ENCODE measurements at regions not wholly inside any gene's neighbourhood (a gene's known extent, or its start where the extent isn't known, plus 50 kb on each side); places are given as distances from the start of the nearest gene placed in this dataset.

- no peak overlapping the region for H3K4me2 ChIP-seq (ENCODE audit: low read depth, low read length)
- TF ChIP-seq CTCF (IDR thresholded peaks at IDR 0.05; ENCODE audit: low read length) (no peak), EZH2phosphoT487 (IDR thresholded peaks at IDR 0.05; ENCODE audit: low read length) (no peak), EZH2 (optimal IDR thresholded peaks at IDR 0.05; ENCODE audit: low read depth, low read length) (no peak)
- no peaks in the 10 kb centered on the region for H3F3A ChIP-seq (ENCODE audit: insufficient read depth, low read length)
- H2AFZ ChIP-seq (ENCODE audit: low read length), result no peak overlapping the region
- H3K9ac ChIP-seq (ENCODE audit: low read length), result no peak overlapping the region
- no peaks in the 10 kb centered on the region for H3K79me2 ChIP-seq (ENCODE audit: low read length)
- no peak overlapping the region for H3K4me3 ChIP-seq (ENCODE audit: low read length)
- no peaks in the 10 kb centered on the region for H3K27me3 ChIP-seq (replicated peaks; ENCODE audit: insufficient read depth, low read length)
- H3K9me2 ChIP-seq (replicated peaks; ENCODE audit: insufficient read depth, low read length), result no peaks in the 10 kb centered on the region
- H3K4me1 ChIP-seq (ENCODE audit: low read length), result no peaks in the 10 kb centered on the region
- H3K9me3 ChIP-seq (replicated peaks; ENCODE audit: insufficient read depth, low read length), result no peaks in the 10 kb centered on the region
- no peak for DNase-seq
- H4K20me1 ChIP-seq (ENCODE audit: insufficient read depth, low read length), result no peaks in the 10 kb centered on the region
- H3K27ac ChIP-seq (ENCODE audit: low read length), result no peak overlapping the region
- H3K36me3 ChIP-seq (replicated peaks; ENCODE audit: insufficient read depth, low read length), result no peaks in the 10 kb centered on the region
These were observed 801.5 kb upstream of the GBE1 start for GRCh38 chr3:82562896-82563295.

GRCh38 chr3:82561784-82562183 is 800.3 kb upstream of the GBE1 start:
- Histone ChIP-seq H3F3A (ENCODE audit: insufficient read depth, low read length) (no peaks in the 10 kb centered on the region), H3K9me3 (replicated peaks; ENCODE audit: insufficient read depth, low read length) (no peaks in the 10 kb centered on the region), H3K9ac (ENCODE audit: low read length) (no peak overlapping the region), H3K27ac (ENCODE audit: low read length) (no peak overlapping the region), H3K36me3 (replicated peaks; ENCODE audit: insufficient read depth, low read length) (no peaks in the 10 kb centered on the region), H3K79me2 (ENCODE audit: low read length) (no peaks in the 10 kb centered on the region), H3K4me1 (ENCODE audit: low read length) (no peaks in the 10 kb centered on the region), H3K4me2 (ENCODE audit: low read depth, low read length) (no peak overlapping the region), H3K4me3 (ENCODE audit: low read length) (no peak overlapping the region), H3K27me3 (replicated peaks; ENCODE audit: insufficient read depth, low read length) (no peaks in the 10 kb centered on the region), H2AFZ (ENCODE audit: low read length) (no peak overlapping the region), H4K20me1 (ENCODE audit: insufficient read depth, low read length) (no peaks in the 10 kb centered on the region), H3K9me2 (replicated peaks; ENCODE audit: insufficient read depth, low read length) (no peaks in the 10 kb centered on the region)
- no peak for DNase-seq
- TF ChIP-seq EZH2phosphoT487 (IDR thresholded peaks at IDR 0.05; ENCODE audit: low read length) (no peak), EZH2 (optimal IDR thresholded peaks at IDR 0.05; ENCODE audit: low read depth, low read length) (no peak), CTCF (IDR thresholded peaks at IDR 0.05; ENCODE audit: low read length) (no peak)

- Histone ChIP-seq H3K9me2 (replicated peaks; ENCODE audit: insufficient read depth, low read length) (no peaks in the 10 kb centered on the region), H4K20me1 (ENCODE audit: insufficient read depth, low read length) (no peaks in the 10 kb centered on the region), H3K4me3 (ENCODE audit: low read length) (no peak overlapping the region), H2AFZ (ENCODE audit: low read length) (no peak overlapping the region), H3K4me2 (ENCODE audit: low read depth, low read length) (no peak overlapping the region), H3K79me2 (ENCODE audit: low read length) (no peaks in the 10 kb centered on the region), H3F3A (ENCODE audit: insufficient read depth, low read length) (no peaks in the 10 kb centered on the region), H3K27me3 (replicated peaks; ENCODE audit: insufficient read depth, low read length) (no peaks in the 10 kb centered on the region), H3K9ac (ENCODE audit: low read length) (no peak overlapping the region), H3K4me1 (ENCODE audit: low read length) (no peaks in the 10 kb centered on the region), H3K36me3 (replicated peaks; ENCODE audit: insufficient read depth, low read length) (no peaks in the 10 kb centered on the region), H3K9me3 (replicated peaks; ENCODE audit: insufficient read depth, low read length) (no peaks in the 10 kb centered on the region), H3K27ac (ENCODE audit: low read length) (no peak overlapping the region)
- DNase-seq, result no peak
- TF ChIP-seq EZH2 (optimal IDR thresholded peaks at IDR 0.05; ENCODE audit: low read depth, low read length) (no peak), EZH2phosphoT487 (IDR thresholded peaks at IDR 0.05; ENCODE audit: low read length) (no peak), CTCF (IDR thresholded peaks at IDR 0.05; ENCODE audit: low read length) (no peak)
These were observed 796.6 kb upstream of the GBE1 start for GRCh38 chr3:82558081-82558480.

Measured in MM.1S (cell line).